Left renal cortex interstitium (tissue), 4 donors: ENCODE measurements at regions not wholly inside any gene's neighbourhood (a gene's known extent, or its start where the extent isn't known, plus 50 kb on each side); places are given as distances from the start of the nearest gene placed in this dataset.
"Not testable (repeated sequence)": the region's sequence is repeated elsewhere in the genome, so short reads cannot be mapped to it uniquely, and the experiment has no call there.

ENCODE experiments used
- DNase-seq, 4 donors: peaks; one replicate each; pipeline ENCODE4 v3.0.0-alpha.2; 2013; ENCODE audit warnings: low read depth in 4 of 4, low spot score in 2 of 4, missing footprints in 1 of 4

GRCh38 chr6:112910256-112910655, 563.1 kb downstream of the RFPL4B start:
- no peak for DNase-seq

DNA sequence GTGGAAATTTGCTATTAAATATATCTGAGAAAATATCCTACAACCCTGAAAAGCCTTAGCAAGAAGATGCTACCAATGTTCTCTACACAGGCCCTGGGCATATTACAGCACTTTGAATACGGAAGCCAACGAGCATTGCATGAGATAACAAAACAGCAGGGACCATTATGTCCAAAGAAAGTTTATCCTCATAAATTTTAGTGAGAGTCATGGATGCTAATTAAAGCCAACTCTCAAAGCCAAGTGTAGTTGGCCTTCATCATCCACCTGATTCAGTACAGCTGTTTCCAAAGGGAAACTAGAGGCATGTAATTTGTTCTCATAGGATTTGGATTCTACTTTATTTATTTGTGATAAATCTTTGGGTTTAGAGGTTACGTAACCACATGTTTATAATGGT, 564.8 kb downstream of the RFPL4B start:
- DNase-seq = no peak

- DNase-seq = peak in 1 of 4 donors; percentile 56
These were observed 565.4 kb downstream of the RFPL4B start for GRCh38 chr6:112912416-112913101.

GRCh38 chr6:112919744-112920143, 572.6 kb downstream of the RFPL4B start:
- not testable (repeated sequence) for DNase-seq

GRCh38 chr6:112920994-112921393, 573.9 kb downstream of the RFPL4B start:
- no peak for DNase-seq

DNA sequence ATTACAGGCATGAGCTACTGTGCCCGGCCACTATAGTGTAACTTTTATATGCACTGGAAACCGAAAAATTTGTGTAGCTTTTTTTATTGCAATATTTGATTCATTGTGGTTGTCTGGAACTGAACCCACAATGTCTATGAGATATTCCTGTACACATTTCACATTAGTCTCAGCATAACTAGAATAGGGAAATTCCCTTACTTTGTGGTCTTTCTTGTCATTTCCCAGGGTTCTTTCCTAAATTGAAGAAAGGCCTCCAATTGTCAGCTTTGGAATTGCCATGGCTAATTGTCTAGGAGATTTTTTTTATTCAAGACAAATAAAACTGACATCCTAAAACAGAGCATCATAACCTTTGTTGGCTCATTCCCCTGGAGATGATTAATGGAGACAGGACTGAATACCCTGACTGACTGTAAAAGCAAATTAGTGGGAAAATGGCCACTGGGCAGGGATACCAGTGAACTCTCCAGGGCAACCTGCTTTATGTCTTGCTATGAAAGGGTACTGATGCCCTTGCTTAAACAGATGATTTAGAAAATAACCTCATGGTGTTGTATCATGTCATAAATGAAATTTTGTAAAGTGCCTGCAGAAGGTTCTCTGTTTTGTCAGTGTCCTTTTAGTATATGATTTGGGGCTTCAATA, 576.9 kb downstream of the RFPL4B start:
- no peak for DNase-seq

DNA sequence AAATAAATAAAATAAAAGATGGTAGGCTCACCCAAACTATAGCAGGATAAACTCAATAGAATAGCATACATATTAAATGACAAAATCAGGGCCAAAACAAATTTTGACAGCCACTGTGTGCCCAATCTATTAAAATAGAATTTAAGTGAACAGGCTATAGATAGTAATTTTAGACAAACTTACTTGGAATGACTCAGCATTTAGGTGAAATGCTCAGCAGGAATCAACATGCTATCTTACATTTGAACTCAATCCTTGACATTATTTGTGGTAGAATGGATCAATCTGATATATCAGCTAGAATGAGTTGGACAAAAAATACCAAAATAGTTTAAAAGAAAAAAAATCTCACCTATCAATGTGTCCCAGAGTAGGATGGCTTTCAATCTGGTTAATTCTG, 578.6 kb downstream of the RFPL4B start:
- DNase-seq = no peak

- no peak for DNase-seq
These were observed 580.7 kb downstream of the RFPL4B start for GRCh38 chr6:112927641-112928320.

GRCh38 chr6:112929641-112930040, 582.5 kb downstream of the RFPL4B start:
- no peak for DNase-seq

DNA sequence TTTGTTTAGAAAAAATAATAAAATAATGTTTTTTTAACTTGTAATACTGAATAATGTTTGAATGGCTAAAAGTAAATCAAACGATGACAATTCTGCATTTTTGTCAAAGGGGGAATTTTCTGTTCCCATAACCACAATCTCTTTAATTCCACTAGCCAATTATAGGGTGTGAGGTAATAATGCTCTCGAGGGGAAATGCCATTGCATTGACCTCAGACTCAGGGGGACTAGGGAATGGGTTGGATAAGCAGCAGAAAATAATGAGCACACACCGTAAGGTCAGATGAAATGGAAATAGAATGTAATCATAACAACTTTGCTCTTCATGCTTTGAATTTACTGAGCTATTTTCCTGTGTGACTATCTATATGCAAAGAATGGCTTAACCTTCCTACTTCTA, 584.7 kb downstream of the RFPL4B start:
- DNase-seq = no peak

GRCh38 chr6:112933947-112934346, 586.8 kb downstream of the RFPL4B start:
- DNase-seq = no peak

- DNase-seq = no peak
These were observed 587.5 kb downstream of the RFPL4B start for GRCh38 chr6:112934433-112935327.

DNA sequence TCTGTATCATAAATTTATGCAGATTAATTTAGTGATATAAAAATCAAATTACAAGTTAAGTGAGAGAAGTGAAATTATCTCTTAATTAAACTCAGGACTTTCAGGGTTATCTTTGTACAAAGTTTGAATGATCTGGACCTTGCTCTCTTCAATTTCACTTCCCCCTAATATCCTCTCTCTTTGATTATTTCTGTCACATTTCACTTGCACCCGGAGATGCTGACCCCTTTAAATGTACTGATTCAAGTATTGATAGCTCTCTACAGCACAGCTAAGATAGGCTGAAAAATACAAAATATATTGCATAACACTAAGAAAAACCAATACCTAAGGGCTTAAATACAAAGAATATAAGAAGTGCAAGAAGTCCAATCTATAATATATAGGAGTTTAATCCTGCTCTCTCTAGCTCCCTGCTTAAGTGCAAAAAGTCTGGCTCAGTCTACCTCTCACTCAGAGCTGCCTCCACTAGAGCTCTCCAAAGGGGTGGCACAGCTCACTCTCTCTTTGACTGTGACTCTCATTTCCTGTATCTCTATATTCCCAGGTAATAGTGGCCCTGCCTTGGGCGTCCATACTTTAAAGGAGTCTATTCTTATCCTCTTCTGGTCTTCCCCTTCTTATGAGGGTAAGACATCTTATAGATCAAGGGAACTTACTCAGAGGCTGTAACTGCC, 588.4 kb downstream of the RFPL4B start:
- no peak for DNase-seq

- DNase-seq = no peak
These were observed 588.9 kb downstream of the RFPL4B start for GRCh38 chr6:112936079-112936472.

DNA sequence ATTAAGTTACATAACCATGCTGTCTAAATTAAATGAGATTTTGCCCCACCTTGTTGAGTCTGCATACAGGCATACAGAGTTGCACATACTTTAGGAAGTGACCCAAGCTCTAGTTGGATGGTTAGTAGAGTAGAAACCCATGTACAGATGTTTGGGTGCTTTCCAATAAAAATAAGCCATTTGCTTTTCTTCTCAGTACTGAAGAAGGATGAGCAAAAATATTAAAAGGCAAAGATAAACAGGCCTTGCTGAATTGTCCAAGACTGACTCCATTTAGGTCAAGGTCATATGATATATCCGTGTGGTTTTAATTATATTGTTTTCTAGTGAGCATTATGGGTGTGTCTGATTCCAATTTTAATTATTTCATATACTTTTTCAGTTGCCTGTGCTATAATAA, 589.4 kb downstream of the RFPL4B start:
- DNase-seq = no peak

DNA sequence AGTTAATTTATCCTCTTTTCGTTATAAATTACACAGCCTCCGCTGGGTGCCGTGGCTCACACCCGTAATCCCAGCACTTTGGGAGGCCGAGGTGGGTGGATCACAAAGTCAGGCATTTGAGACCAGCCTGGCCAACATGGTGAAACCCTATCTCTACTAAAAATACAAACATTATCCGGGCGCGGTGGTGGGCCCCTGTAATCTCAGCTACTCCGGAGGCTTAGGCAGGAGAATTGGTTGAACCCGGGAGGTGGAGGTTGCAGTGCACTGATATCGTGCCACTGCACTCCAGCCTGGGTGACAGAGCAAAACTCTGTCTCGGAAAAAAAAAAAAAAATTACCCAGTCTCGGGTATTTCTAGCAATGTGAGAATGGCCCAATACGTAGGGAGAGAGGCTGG, 590.6 kb downstream of the RFPL4B start:
- not testable (repeated sequence) for DNase-seq

- DNase-seq = no peak
These were observed 591.5 kb downstream of the RFPL4B start for GRCh38 chr6:112938650-112939049.

- no peak for DNase-seq
These were observed 592.4 kb downstream of the RFPL4B start for GRCh38 chr6:112939563-112939962.

DNA sequence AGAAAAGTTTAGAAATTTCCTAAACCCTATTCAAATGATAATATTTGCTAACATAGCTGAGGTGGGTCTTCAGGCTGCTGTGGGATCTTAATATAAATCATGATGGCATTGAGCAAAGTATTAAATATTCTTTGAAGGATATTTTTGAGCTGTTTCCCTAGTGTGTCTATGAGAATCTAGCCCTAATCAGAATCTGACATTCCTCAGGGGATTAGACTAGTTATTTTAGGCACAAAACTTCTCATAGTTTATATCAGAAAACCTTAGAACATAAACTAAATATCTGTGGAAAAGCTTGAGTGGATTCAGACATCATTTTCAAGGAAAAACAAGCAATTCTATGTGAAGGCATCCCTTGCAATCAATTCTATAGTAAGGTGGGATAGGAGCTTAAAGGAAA, 594.5 kb downstream of the RFPL4B start:
- no peak for DNase-seq

GRCh38 chr6:112946051-112946450, 598.9 kb downstream of the RFPL4B start:
- no peak for DNase-seq
